ENCODE measurements at regions not wholly inside any gene's neighbourhood (a gene's known extent, or its start where the extent isn't known, plus 50 kb on each side); places are given as distances from the start of the nearest gene placed in this dataset.

GRCh38 chr5:68738236-68738635 is 355.6 kb upstream of the SLC30A5 start:
- DNase-seq (ENCODE audit: low read depth in 1 of 2, low spot score in 1 of 2) = no peak

GRCh38 chr5:68738841-68739240 is 355.0 kb upstream of the SLC30A5 start:
- DNase-seq (ENCODE audit: low read depth in 1 of 2, low spot score in 1 of 2) = no peak

GRCh38 chr5:68739752-68740151 is 354.1 kb upstream of the SLC30A5 start:
- DNase-seq (ENCODE audit: low read depth in 1 of 2, low spot score in 1 of 2) = no peak

- DNase-seq (ENCODE audit: low read depth in 1 of 2, low spot score in 1 of 2) = no peak
These were observed 353.4 kb upstream of the SLC30A5 start for GRCh38 chr5:68740226-68740910.

- no peak for DNase-seq (ENCODE audit: low read depth in 1 of 2, low spot score in 1 of 2)
These were observed 349.6 kb upstream of the SLC30A5 start for GRCh38 chr5:68744206-68744605.

- DNase-seq (ENCODE audit: low read depth in 1 of 2, low spot score in 1 of 2) = no peak
These were observed 348.4 kb upstream of the SLC30A5 start for GRCh38 chr5:68745448-68745847.

GRCh38 chr5:68746220-68746619 is 347.6 kb upstream of the SLC30A5 start:
- DNase-seq (ENCODE audit: low read depth in 1 of 2, low spot score in 1 of 2) = no peak

- no peak for DNase-seq (ENCODE audit: low read depth in 1 of 2, low spot score in 1 of 2)
These were observed 347.0 kb upstream of the SLC30A5 start for GRCh38 chr5:68746643-68747420.

GRCh38 chr5:68747521-68747920 is 346.3 kb upstream of the SLC30A5 start:
- no peak for DNase-seq (ENCODE audit: low read depth in 1 of 2, low spot score in 1 of 2)

GRCh38 chr5:68748101-68748500 is 345.7 kb upstream of the SLC30A5 start:
- DNase-seq (ENCODE audit: low read depth in 1 of 2, low spot score in 1 of 2) = no peak

- DNase-seq (ENCODE audit: low read depth in 1 of 2, low spot score in 1 of 2) = no peak
These were observed 344.7 kb upstream of the SLC30A5 start for GRCh38 chr5:68749077-68749476.

- no peak for DNase-seq (ENCODE audit: low read depth in 1 of 2, low spot score in 1 of 2)
These were observed 344.2 kb upstream of the SLC30A5 start for GRCh38 chr5:68749631-68750030.

GRCh38 chr5:68751661-68752060 is 342.2 kb upstream of the SLC30A5 start:
- DNase-seq (ENCODE audit: low read depth in 1 of 2, low spot score in 1 of 2) = no peak

GRCh38 chr5:68754536-68754935 is 339.3 kb upstream of the SLC30A5 start:
- DNase-seq (ENCODE audit: low read depth in 1 of 2, low spot score in 1 of 2) = no peak

- DNase-seq (ENCODE audit: low read depth in 1 of 2, low spot score in 1 of 2) = no peak
These were observed 338.5 kb upstream of the SLC30A5 start for GRCh38 chr5:68755293-68755692.

- DNase-seq (ENCODE audit: low read depth in 1 of 2, low spot score in 1 of 2) = no peak
These were observed 336.8 kb upstream of the SLC30A5 start for GRCh38 chr5:68757006-68757405.

- no peak for DNase-seq (ENCODE audit: low read depth in 1 of 2, low spot score in 1 of 2)
These were observed 336.1 kb upstream of the SLC30A5 start for GRCh38 chr5:68757626-68758212.

- no peak for DNase-seq (ENCODE audit: low read depth in 1 of 2, low spot score in 1 of 2)
These were observed 334.2 kb upstream of the SLC30A5 start for GRCh38 chr5:68759593-68759992.

- no peak for DNase-seq (ENCODE audit: low read depth in 1 of 2, low spot score in 1 of 2)
These were observed 331.6 kb upstream of the SLC30A5 start for GRCh38 chr5:68762201-68762600.

GRCh38 chr5:68766952-68767464 is 326.8 kb upstream of the SLC30A5 start:
- no peak for DNase-seq (ENCODE audit: low read depth in 1 of 2, low spot score in 1 of 2)

GRCh38 chr5:68770551-68770950 is 323.3 kb upstream of the SLC30A5 start:
- DNase-seq (ENCODE audit: low read depth in 1 of 2, low spot score in 1 of 2) = no peak

- no peak for DNase-seq (ENCODE audit: low read depth in 1 of 2, low spot score in 1 of 2)
These were observed 322.6 kb upstream of the SLC30A5 start for GRCh38 chr5:68771221-68771620.
